ENCODE measurements at regions not wholly inside any gene's neighbourhood (a gene's known extent, or its start where the extent isn't known, plus 50 kb on each side); places are given as distances from the start of the nearest gene placed in this dataset.

- Mint-ChIP-seq H3K9me3 (peaks cover 0 to 12% (median 3%) of the 10 kb centered on the region in 7 donors), H3K4me1 (no peaks in the 10 kb centered on the region), H3K4me3 (no peak overlapping the region), H3K27me3 (peaks cover 12% of the 10 kb centered on the region), H3K27ac (no peak overlapping the region), H3K36me3 (no peaks in the 10 kb centered on the region)
- Histone ChIP-seq H3K4me3 (ENCODE audit: low read depth, low read length) (no peak overlapping the region), H3K4me1 (ENCODE audit: control insufficient read depth, insufficient read depth, low read length, poor library complexity, severe bottlenecking) (no peaks in the 10 kb centered on the region), H3K9me3 (ENCODE audit: control insufficient read depth in 2 of 2, low read length in 2 of 2) (no peaks in the 10 kb centered on the region), H3K27ac (ENCODE audit: insufficient read depth, low read length, poor library complexity, severe bottlenecking) (no peak overlapping the region), H3K27me3 (ENCODE audit: control insufficient read depth, insufficient read depth, low read length) (no peaks in the 10 kb centered on the region), H3K36me3 (ENCODE audit: control insufficient read depth, insufficient read depth, low read length) (no peaks in the 10 kb centered on the region)
- ATAC-seq (ENCODE audit: low read depth in 2 of 2) (no peak), DNase-seq (no peak)
Measured at GRCh38 chr5:158398360-158399201, 539.6 kb upstream of the CLINT1 start.

DNA sequence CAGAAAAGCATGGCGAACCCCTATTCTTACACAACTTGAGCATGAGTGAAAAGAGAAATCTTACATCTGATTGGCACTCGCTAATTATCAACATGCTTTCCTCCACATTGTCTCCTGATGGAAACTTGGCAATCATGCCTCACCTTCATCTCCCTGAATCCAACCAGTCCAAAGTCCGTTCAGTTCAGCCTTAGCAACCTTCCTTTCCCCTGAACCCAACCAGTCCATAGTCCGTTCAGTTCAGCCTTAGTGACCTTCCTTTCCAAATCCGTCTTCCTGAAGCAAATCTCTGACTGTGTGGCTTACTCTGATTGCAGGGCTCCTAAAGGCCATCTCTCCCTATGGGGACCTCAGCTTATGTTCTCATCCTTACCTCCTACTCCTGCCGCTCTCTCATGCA, 538.3 kb upstream of the CLINT1 start:
- no peaks in the 10 kb centered on the region for H3K27me3 ChIP-seq (ENCODE audit: control insufficient read depth, insufficient read depth, low read length)
- no peaks in the 10 kb centered on the region for H3K9me3 ChIP-seq (ENCODE audit: control insufficient read depth in 2 of 2, low read length in 2 of 2)
- ATAC-seq (ENCODE audit: low read depth in 2 of 2) = no peak
- no peak overlapping the region for H3K4me3 ChIP-seq (ENCODE audit: low read depth, low read length)
- DNase-seq = no peak
- peaks cover 8% of the 10 kb centered on the region for H3K27me3 Mint-ChIP-seq
- H3K36me3 Mint-ChIP-seq = no peaks in the 10 kb centered on the region
- peaks cover 0 to 8% (median 0%) of the 10 kb centered on the region in 7 donors for H3K9me3 Mint-ChIP-seq
- H3K27ac Mint-ChIP-seq = no peak overlapping the region
- H3K36me3 ChIP-seq (ENCODE audit: control insufficient read depth, insufficient read depth, low read length) = no peaks in the 10 kb centered on the region
- H3K4me1 ChIP-seq (ENCODE audit: control insufficient read depth, insufficient read depth, low read length, poor library complexity, severe bottlenecking) = no peaks in the 10 kb centered on the region
- no peak overlapping the region for H3K27ac ChIP-seq (ENCODE audit: insufficient read depth, low read length, poor library complexity, severe bottlenecking)
- H3K4me1 Mint-ChIP-seq = no peaks in the 10 kb centered on the region
- no peak overlapping the region for H3K4me3 Mint-ChIP-seq

- no peaks in the 10 kb centered on the region for H3K27me3 ChIP-seq (ENCODE audit: control insufficient read depth, insufficient read depth, low read length)
- Mint-ChIP-seq H3K36me3 (no peaks in the 10 kb centered on the region), H3K9me3 (peaks cover 0 to 3% (median 0%) of the 10 kb centered on the region in 7 donors), H3K4me1 (no peaks in the 10 kb centered on the region), H3K4me3 (no peak overlapping the region), H3K27ac (no peak overlapping the region), H3K27me3 (peaks cover 2% of the 10 kb centered on the region)
- no peaks in the 10 kb centered on the region for H3K9me3 ChIP-seq (ENCODE audit: control insufficient read depth in 2 of 2, low read length in 2 of 2)
- ATAC-seq (ENCODE audit: low read depth in 2 of 2) (no peak), DNase-seq (no peak)
- no peak overlapping the region for H3K4me3 ChIP-seq (ENCODE audit: low read depth, low read length)
- H3K36me3 ChIP-seq (ENCODE audit: control insufficient read depth, insufficient read depth, low read length) = no peaks in the 10 kb centered on the region
- H3K4me1 ChIP-seq (ENCODE audit: control insufficient read depth, insufficient read depth, low read length, poor library complexity, severe bottlenecking) = no peaks in the 10 kb centered on the region
- H3K27ac ChIP-seq (ENCODE audit: insufficient read depth, low read length, poor library complexity, severe bottlenecking) = no peak overlapping the region
Measured at GRCh38 chr5:158394102-158394501, 535.2 kb upstream of the CLINT1 start.

- DNase-seq = no peak
- Mint-ChIP-seq H3K27me3 (no peaks in the 10 kb centered on the region), H3K4me1 (no peaks in the 10 kb centered on the region), H3K36me3 (no peaks in the 10 kb centered on the region), H3K9me3 (peaks cover 0 to 4% (median 0%) of the 10 kb centered on the region in 7 donors), H3K4me3 (no peak overlapping the region), H3K27ac (no peak overlapping the region)
- no peak overlapping the region for H3K27ac ChIP-seq (ENCODE audit: insufficient read depth, low read length, poor library complexity, severe bottlenecking)
- no peaks in the 10 kb centered on the region for H3K9me3 ChIP-seq (ENCODE audit: control insufficient read depth in 2 of 2, low read length in 2 of 2)
- ATAC-seq (ENCODE audit: low read depth in 2 of 2) = no peak
- H3K4me3 ChIP-seq (ENCODE audit: low read depth, low read length) = no peak overlapping the region
- no peaks in the 10 kb centered on the region for H3K4me1 ChIP-seq (ENCODE audit: control insufficient read depth, insufficient read depth, low read length, poor library complexity, severe bottlenecking)
- no peaks in the 10 kb centered on the region for H3K36me3 ChIP-seq (ENCODE audit: control insufficient read depth, insufficient read depth, low read length)
- H3K27me3 ChIP-seq (ENCODE audit: control insufficient read depth, insufficient read depth, low read length) = no peaks in the 10 kb centered on the region
Measured at GRCh38 chr5:158393457-158393856, 534.5 kb upstream of the CLINT1 start.

- Histone ChIP-seq H3K27me3 (ENCODE audit: control insufficient read depth, insufficient read depth, low read length) (no peaks in the 10 kb centered on the region), H3K27ac (ENCODE audit: insufficient read depth, low read length, poor library complexity, severe bottlenecking) (no peak overlapping the region), H3K9me3 (ENCODE audit: control insufficient read depth in 2 of 2, low read length in 2 of 2) (no peaks in the 10 kb centered on the region), H3K36me3 (ENCODE audit: control insufficient read depth, insufficient read depth, low read length) (no peaks in the 10 kb centered on the region), H3K4me3 (ENCODE audit: low read depth, low read length) (no peak overlapping the region), H3K4me1 (ENCODE audit: control insufficient read depth, insufficient read depth, low read length, poor library complexity, severe bottlenecking) (no peaks in the 10 kb centered on the region)
- Mint-ChIP-seq H3K36me3 (no peaks in the 10 kb centered on the region), H3K4me1 (no peaks in the 10 kb centered on the region), H3K4me3 (no peak overlapping the region), H3K9me3 (peaks cover 0 to 4% (median 0%) of the 10 kb centered on the region in 7 donors), H3K27ac (no peak overlapping the region), H3K27me3 (no peaks in the 10 kb centered on the region)
- ATAC-seq (ENCODE audit: low read depth in 2 of 2) (no peak), DNase-seq (no peak)
Measured at GRCh38 chr5:158392753-158393152, 533.8 kb upstream of the CLINT1 start.

- Histone ChIP-seq H3K36me3 (ENCODE audit: control insufficient read depth, insufficient read depth, low read length) (no peaks in the 10 kb centered on the region), H3K27ac (ENCODE audit: insufficient read depth, low read length, poor library complexity, severe bottlenecking) (no peak overlapping the region), H3K4me1 (ENCODE audit: control insufficient read depth, insufficient read depth, low read length, poor library complexity, severe bottlenecking) (no peaks in the 10 kb centered on the region), H3K9me3 (ENCODE audit: control insufficient read depth in 2 of 2, low read length in 2 of 2) (no peaks in the 10 kb centered on the region), H3K27me3 (ENCODE audit: control insufficient read depth, insufficient read depth, low read length) (no peaks in the 10 kb centered on the region), H3K4me3 (ENCODE audit: low read depth, low read length) (no peak overlapping the region)
- no peak overlapping the region for H3K4me3 Mint-ChIP-seq
- no peaks in the 10 kb centered on the region for H3K36me3 Mint-ChIP-seq
- peaks cover 0 to 3% (median 0%) of the 10 kb centered on the region in 7 donors for H3K9me3 Mint-ChIP-seq
- no peaks in the 10 kb centered on the region for H3K4me1 Mint-ChIP-seq
- no peaks in the 10 kb centered on the region for H3K27me3 Mint-ChIP-seq
- no peak overlapping the region for H3K27ac Mint-ChIP-seq
- no peak for DNase-seq
- no peak for ATAC-seq (ENCODE audit: low read depth in 2 of 2)
Measured at GRCh38 chr5:158390577-158390976, 531.6 kb upstream of the CLINT1 start.

DNA sequence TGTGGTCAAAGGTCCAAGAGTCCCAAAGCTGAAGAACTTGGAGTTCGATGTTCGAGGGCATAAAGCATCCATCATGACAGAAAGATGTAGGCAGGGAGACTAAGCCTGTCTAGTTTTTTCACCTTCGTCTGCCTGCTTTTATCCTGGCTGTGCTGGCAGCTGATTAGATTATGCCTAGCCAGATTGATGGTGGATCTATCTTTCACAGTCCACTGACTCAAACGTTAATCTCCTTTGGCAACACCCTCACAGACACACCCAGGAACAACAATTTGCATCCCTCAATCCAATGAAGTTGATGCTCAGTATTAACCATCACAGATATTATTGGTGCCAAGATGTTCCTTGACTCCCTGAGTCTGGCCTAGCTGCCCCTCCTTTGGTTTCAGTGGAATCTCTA, 530.8 kb upstream of the CLINT1 start:
- Histone ChIP-seq H3K27me3 (ENCODE audit: control insufficient read depth, insufficient read depth, low read length) (no peaks in the 10 kb centered on the region), H3K4me1 (ENCODE audit: control insufficient read depth, insufficient read depth, low read length, poor library complexity, severe bottlenecking) (no peaks in the 10 kb centered on the region), H3K9me3 (ENCODE audit: control insufficient read depth in 2 of 2, low read length in 2 of 2) (no peaks in the 10 kb centered on the region), H3K4me3 (ENCODE audit: low read depth, low read length) (no peak overlapping the region), H3K36me3 (ENCODE audit: control insufficient read depth, insufficient read depth, low read length) (no peaks in the 10 kb centered on the region), H3K27ac (ENCODE audit: insufficient read depth, low read length, poor library complexity, severe bottlenecking) (no peak overlapping the region)
- DNase-seq (no peak), ATAC-seq (ENCODE audit: low read depth in 2 of 2) (no peak)
- no peaks in the 10 kb centered on the region for H3K36me3 Mint-ChIP-seq
- no peak overlapping the region for H3K4me3 Mint-ChIP-seq
- H3K27ac Mint-ChIP-seq = no peak overlapping the region
- H3K27me3 Mint-ChIP-seq = no peaks in the 10 kb centered on the region
- peaks cover 0 to 4% (median 2%) of the 10 kb centered on the region in 7 donors for H3K9me3 Mint-ChIP-seq
- no peaks in the 10 kb centered on the region for H3K4me1 Mint-ChIP-seq

DNA sequence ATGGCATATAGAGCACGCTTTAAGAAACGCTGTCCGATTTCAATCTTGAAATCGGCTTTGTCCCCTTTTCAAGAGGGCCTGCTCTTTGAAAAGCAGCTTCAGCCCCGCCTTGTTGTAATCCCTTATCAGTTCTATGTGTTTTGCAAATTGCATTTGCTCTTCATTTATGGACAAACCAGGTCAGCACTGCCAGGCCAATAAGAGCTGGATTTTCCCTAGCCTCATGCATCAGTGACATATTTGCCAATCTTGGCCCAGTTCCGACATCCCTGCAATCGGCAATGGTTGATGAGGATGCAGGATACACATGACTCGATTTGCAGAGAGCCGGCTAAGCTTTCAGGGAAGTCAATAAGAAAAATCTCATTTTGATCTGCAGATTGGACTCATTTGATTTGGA, 529.1 kb upstream of the CLINT1 start:
- H3K27me3 ChIP-seq (ENCODE audit: control insufficient read depth, insufficient read depth, low read length) = no peaks in the 10 kb centered on the region
- H3K36me3 Mint-ChIP-seq = no peaks in the 10 kb centered on the region
- H3K9me3 ChIP-seq (ENCODE audit: control insufficient read depth in 2 of 2, low read length in 2 of 2) = no peaks in the 10 kb centered on the region
- no peaks in the 10 kb centered on the region for H3K4me1 Mint-ChIP-seq
- H3K4me3 ChIP-seq (ENCODE audit: low read depth, low read length) = no peak overlapping the region
- no peaks in the 10 kb centered on the region for H3K27me3 Mint-ChIP-seq
- H3K4me3 Mint-ChIP-seq = no peak overlapping the region
- H3K36me3 ChIP-seq (ENCODE audit: control insufficient read depth, insufficient read depth, low read length) = no peaks in the 10 kb centered on the region
- H3K4me1 ChIP-seq (ENCODE audit: control insufficient read depth, insufficient read depth, low read length, poor library complexity, severe bottlenecking) = no peaks in the 10 kb centered on the region
- H3K27ac ChIP-seq (ENCODE audit: insufficient read depth, low read length, poor library complexity, severe bottlenecking) = no peak overlapping the region
- no peak overlapping the region for H3K27ac Mint-ChIP-seq
- no peak for ATAC-seq (ENCODE audit: low read depth in 2 of 2)
- no peak for DNase-seq
- peaks cover 0 to 11% (median 4%) of the 10 kb centered on the region in 7 donors for H3K9me3 Mint-ChIP-seq

Data from CD4-positive, CD25-positive, alpha-beta regulatory T cell (primary cell).